PFSK-1 (cell line): ENCODE measurements at regions not wholly inside any gene's neighbourhood (a gene's known extent, or its start where the extent isn't known, plus 50 kb on each side); places are given as distances from the start of the nearest gene placed in this dataset.

ENCODE experiments used
- FOXP2 ChIP-seq: optimal IDR thresholded peaks from 2 replicates; pipeline ENCODE3; 2011; ENCODE audit warnings: borderline replicate concordance, control low read depth, inconsistent platforms; ENCODE audit not compliant: insufficient read depth; ENCODE audit errors: extremely low read length, extremely low read depth
- POLR2AphosphoS5 ChIP-seq: IDR thresholded peaks from 2 replicates; pipeline ENCODE4 v1.6.1; 2012; ENCODE audit warnings: low read depth, mild to moderate bottlenecking, control low read depth, low read length, moderate library complexity
- REST ChIP-seq, 2 experiments: IDR thresholded peaks; 2 replicates each; pipeline versions ENCODE4 v1.6.1 to v1.8.0; 2011 to 2012; ENCODE audit warnings: low read depth in 2 of 2, low read length in 2 of 2, control low read depth in 1 of 2, inconsistent platforms in 1 of 2, mild to moderate bottlenecking in 1 of 2, moderate library complexity in 1 of 2; ENCODE audit not compliant: insufficient read depth in 1 of 2
- SIN3A ChIP-seq: IDR thresholded peaks from 2 replicates; pipeline ENCODE4 v1.6.1; 2012; ENCODE audit warnings: mild to moderate bottlenecking, low read length, moderate library complexity, borderline replicate concordance; ENCODE audit not compliant: insufficient read depth
- TAF1 ChIP-seq: IDR thresholded peaks from 2 replicates; pipeline ENCODE4 v1.6.1; 2012; ENCODE audit warnings: low read length, control low read depth, borderline replicate concordance; ENCODE audit not compliant: insufficient read depth

DNA sequence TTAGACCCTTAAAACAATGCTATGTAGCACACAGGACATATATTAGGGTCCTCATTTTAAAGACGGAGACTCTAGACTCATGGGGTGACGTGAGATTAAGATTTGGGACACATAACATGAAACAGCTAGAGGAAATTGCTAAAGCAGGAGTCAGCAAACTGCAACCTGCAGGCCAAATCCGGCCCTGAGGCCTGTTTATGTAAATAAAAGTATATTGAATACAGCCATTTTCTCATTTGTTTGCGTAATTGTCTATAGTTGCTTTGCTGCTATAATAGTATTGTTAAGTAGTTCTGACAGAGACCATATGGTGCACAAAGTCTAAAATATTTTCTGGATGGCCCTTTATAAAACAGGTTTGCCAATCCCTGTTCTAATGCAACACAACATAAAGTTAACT is 115.5 kb downstream of the TMCO5A start:
- no peak for TF ChIP-seq POLR2AphosphoS5
- TF ChIP-seq SIN3A = no peak

DNA sequence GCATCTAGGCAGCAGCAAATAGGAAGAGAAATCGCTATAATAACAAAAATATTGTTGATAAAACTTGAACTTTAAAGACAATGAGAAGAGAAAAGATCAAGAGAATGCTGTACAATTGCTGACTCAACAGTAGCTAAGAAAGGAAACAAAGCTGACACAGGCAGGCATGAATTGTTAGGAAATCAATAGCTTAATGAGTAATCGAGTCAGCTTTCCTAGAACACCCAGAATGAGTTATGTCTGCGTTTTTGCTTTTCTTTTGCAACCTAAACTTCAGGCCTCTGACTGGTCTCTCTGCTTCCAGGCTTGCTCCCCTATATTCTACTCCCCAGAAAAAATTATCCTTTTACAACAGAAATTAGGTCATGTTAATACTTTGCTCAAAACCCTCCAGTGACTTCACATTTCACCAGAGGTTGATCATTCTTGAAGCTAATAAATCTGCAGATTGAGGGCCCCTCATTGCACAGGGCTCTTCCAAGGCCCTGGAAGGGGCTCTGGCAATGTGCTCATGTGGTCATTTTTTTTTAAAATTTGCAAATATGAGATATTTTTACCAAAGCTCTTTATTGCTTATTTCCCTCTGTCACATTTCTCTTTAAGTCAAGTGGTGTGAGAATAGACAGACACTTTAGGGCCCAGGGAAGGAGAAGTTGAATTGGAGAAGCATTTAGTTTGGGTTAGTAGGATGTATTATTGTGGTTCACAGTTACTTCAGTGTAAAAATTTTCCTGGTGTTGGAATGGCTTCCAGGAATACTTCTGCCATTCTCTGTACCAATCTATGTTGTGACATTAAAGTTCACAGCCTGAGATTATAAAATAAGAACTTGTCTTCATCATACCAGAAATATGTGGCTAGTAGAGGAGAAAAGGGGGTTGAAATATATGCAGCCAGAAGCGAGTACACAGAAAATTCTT is 116.3 kb downstream of the TMCO5A start:
- no peak for TF ChIP-seq POLR2AphosphoS5
- TF ChIP-seq REST (IDR thresholded peaks at IDR 0.05; ENCODE audit: insufficient read depth in 1 of 2, low read depth in 2 of 2, low read length in 2 of 2) = no peak
- TF ChIP-seq FOXP2 = no peak
- TF ChIP-seq TAF1 = no peak
- no peak for TF ChIP-seq SIN3A

DNA sequence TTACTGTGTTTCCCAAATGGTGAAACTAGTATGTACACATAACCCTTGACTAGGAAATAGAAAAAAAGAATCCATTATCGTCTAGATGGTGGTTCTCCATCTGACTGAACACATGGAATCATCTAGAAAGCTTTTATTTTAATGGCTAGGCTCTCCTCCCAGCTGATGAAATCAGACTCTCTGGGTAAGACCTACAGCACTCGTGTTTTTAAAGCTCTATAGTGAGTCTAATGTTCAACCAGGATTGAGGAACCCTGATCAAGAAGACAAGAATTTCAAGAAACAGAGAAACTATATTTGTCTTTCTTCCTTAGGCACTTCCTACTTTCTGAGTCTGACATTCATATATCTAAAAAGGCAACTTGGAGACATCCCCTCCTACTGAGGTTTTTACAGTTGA is 118.8 kb downstream of the TMCO5A start:
- TF ChIP-seq REST (IDR thresholded peaks at IDR 0.05; ENCODE audit: insufficient read depth in 1 of 2, low read depth in 2 of 2, low read length in 2 of 2) (no peak), SIN3A (no peak), POLR2AphosphoS5 (no peak), TAF1 (no peak)

- TF ChIP-seq SIN3A = no peak
- no peak for TF ChIP-seq TAF1
- no peak for TF ChIP-seq POLR2AphosphoS5
- no peak for TF ChIP-seq FOXP2
- TF ChIP-seq REST (IDR thresholded peaks at IDR 0.05; ENCODE audit: insufficient read depth in 1 of 2, low read depth in 2 of 2, low read length in 2 of 2) = no peak
These were observed 119.3 kb downstream of the TMCO5A start for GRCh38 chr15:38053776-38054175.

GRCh38 chr15:38054488-38054887 is 120.0 kb downstream of the TMCO5A start:
- no peak for TF ChIP-seq POLR2AphosphoS5
- TF ChIP-seq TAF1 = no peak
- TF ChIP-seq FOXP2 = no peak
- no peak for TF ChIP-seq SIN3A
- TF ChIP-seq REST (IDR thresholded peaks at IDR 0.05; ENCODE audit: insufficient read depth in 1 of 2, low read depth in 2 of 2, low read length in 2 of 2) = no peak
